Liver (tissue), 8 donors: ENCODE measurements at regions not wholly inside any gene's neighbourhood (a gene's known extent, or its start where the extent isn't known, plus 50 kb on each side); places are given as distances from the start of the nearest gene placed in this dataset.

Experiments
- DNase-seq: peaks from one replicate; pipeline ENCODE4 v3.0.0-alpha.2; 2017; ENCODE audit warnings: low spot score
- H3K27ac ChIP-seq, 2 donors: one replicate each; pipeline ENCODE4 v1.7.0; 2013; ENCODE audit warnings: inconsistent platforms in 2 of 2, low read length in 2 of 2, control low read depth in 1 of 2, low read depth in 1 of 2, mild to moderate bottlenecking in 1 of 2
- H3K27me3 ChIP-seq, 4 donors: one replicate each; pipeline versions ENCODE4 v1.6.1 to v1.7.0; 2013; ENCODE audit warnings: low read length in 3 of 4, inconsistent platforms in 1 of 4, mild to moderate bottlenecking in 1 of 4, moderate library complexity in 1 of 4; ENCODE audit not compliant: control insufficient read depth in 4 of 4, insufficient read depth in 4 of 4
- H3K36me3 ChIP-seq, 4 donors: one replicate each; pipeline versions ENCODE4 v1.6.1 to v1.7.0; 2013; ENCODE audit warnings: low read length in 3 of 4, mild to moderate bottlenecking in 3 of 4, low read depth in 1 of 4, moderate library complexity in 1 of 4; ENCODE audit not compliant: control insufficient read depth in 4 of 4, insufficient read depth in 3 of 4
- H3K4me1 ChIP-seq, 4 donors: one replicate each; pipeline versions ENCODE4 v1.6.1 to v1.7.0; 2013; ENCODE audit warnings: low read length in 3 of 4, mild to moderate bottlenecking in 3 of 4, moderate library complexity in 1 of 4; ENCODE audit not compliant: control insufficient read depth in 4 of 4, insufficient read depth in 4 of 4
- H3K4me3 ChIP-seq, 3 donors: one replicate each; pipeline versions ENCODE4 v1.6.1 to v1.7.0; 2013; ENCODE audit warnings: low read length in 3 of 3, control low read depth in 1 of 3, low read depth in 1 of 3, mild to moderate bottlenecking in 1 of 3
- H3K9ac ChIP-seq, 2 donors: one replicate each; pipeline ENCODE4 v1.7.0; 2013; ENCODE audit warnings: low read length in 2 of 2, mild to moderate bottlenecking in 2 of 2, moderate library complexity in 2 of 2, control low read depth in 1 of 2, low read depth in 1 of 2
- H3K9me3 ChIP-seq, 4 donors: one replicate each; pipeline versions ENCODE4 v1.6.1 to v1.7.0; 2013; ENCODE audit warnings: low read length in 3 of 4; ENCODE audit not compliant: control insufficient read depth in 4 of 4
- ATF3 ChIP-seq: IDR thresholded peaks from 2 replicates; pipeline ENCODE4 v1.6.1; 2016; ENCODE audit warnings: antibody characterized with exemption
- CTCF ChIP-seq: fragments of 150-350 bp; IDR thresholded peaks from 2 replicates; pipeline ENCODE4 v1.5.1; 2017; ENCODE audit warnings: improper control_type of control experiment, low read depth, low read length; ENCODE audit not compliant: missing input control
- EGR1 ChIP-seq, 2 donors: IDR thresholded peaks; 2 replicates each; pipeline ENCODE4 v1.6.1; 2016 to 2018; ENCODE audit warnings: antibody characterized with exemption in 2 of 2, low read depth in 2 of 2
- FOXA1 ChIP-seq: IDR thresholded peaks from 2 replicates; pipeline ENCODE4 v1.6.1; 2016; ENCODE audit warnings: antibody characterized with exemption
- FOXA2 ChIP-seq: IDR thresholded peaks from 2 replicates; pipeline ENCODE4 v1.6.1; 2016; ENCODE audit warnings: antibody characterized with exemption
- GABPA ChIP-seq, 2 donors: IDR thresholded peaks in 1 of 2; conservative IDR thresholded peaks in 1 of 2; 2 replicates each; pipeline ENCODE4 v1.6.1; 2016; ENCODE audit warnings: antibody characterized with exemption in 2 of 2, mild to moderate bottlenecking in 1 of 2, moderate library complexity in 1 of 2
- HNF4A ChIP-seq, 2 donors: conservative IDR thresholded peaks; 2 replicates each; pipeline ENCODE4 v1.6.1; 2016; ENCODE audit warnings: antibody characterized with exemption in 2 of 2, mild to moderate bottlenecking in 2 of 2
- HNF4G ChIP-seq: IDR thresholded peaks from 2 replicates; pipeline ENCODE4 v1.6.1; 2016; ENCODE audit warnings: antibody characterized with exemption
- JUND ChIP-seq, 2 donors: IDR thresholded peaks; 2 replicates each; pipeline ENCODE4 v1.6.1; 2016; ENCODE audit warnings: antibody characterized with exemption in 2 of 2
- NR2F2 ChIP-seq: IDR thresholded peaks from 2 replicates; pipeline ENCODE4 v1.6.1; 2016; ENCODE audit warnings: antibody characterized with exemption
- RAD21 ChIP-seq, 2 donors: IDR thresholded peaks; 2 replicates each; pipeline ENCODE4 v1.6.1; 2016; ENCODE audit warnings: antibody characterized with exemption in 2 of 2, mild to moderate bottlenecking in 2 of 2
- REST ChIP-seq: IDR thresholded peaks from 2 replicates; pipeline ENCODE4 v1.6.1; 2016; ENCODE audit warnings: antibody characterized with exemption, mild to moderate bottlenecking
- RXRA ChIP-seq, 2 donors: IDR thresholded peaks; 2 replicates each; pipeline ENCODE4 v1.6.1; 2017 to 2018; ENCODE audit warnings: antibody characterized with exemption in 2 of 2, mild to moderate bottlenecking in 1 of 2
- SP1 ChIP-seq: IDR thresholded peaks from 2 replicates; pipeline ENCODE4 v1.6.1; 2018; ENCODE audit warnings: antibody characterized with exemption, mild to moderate bottlenecking
- TAF1 ChIP-seq: conservative IDR thresholded peaks from 2 replicates; pipeline ENCODE4 v1.6.1; 2016; ENCODE audit warnings: antibody characterized with exemption, mild to moderate bottlenecking
- YY1 ChIP-seq: IDR thresholded peaks from 2 replicates; pipeline ENCODE4 v1.6.1; 2016; ENCODE audit warnings: antibody characterized with exemption, mild to moderate bottlenecking
- WGBS: extraction: QIAGEN DNeasy Blood & Tissue Kit; methylation state at CpG from one replicate; pipeline ENCODE4 v1.1.7; 2013; 5-methylcytosine and 5-hydroxymethylcytosine counted together
- TF ChIP-seq, protein P1 (sequence below): IDR thresholded peaks from 2 replicates; pipeline ENCODE4 v1.6.1; 2016; ENCODE audit warnings: antibody characterized with exemption
- TF ChIP-seq, protein P2 (sequence below): IDR thresholded peaks from 2 replicates; pipeline ENCODE4 v1.6.1; 2016; ENCODE audit warnings: antibody characterized with exemption
- donor health status: healthy.
- donor health status: healthy.
- donor health status: healthy.
- donor health status: healthy.
- donor health status: healthy.

DNA sequence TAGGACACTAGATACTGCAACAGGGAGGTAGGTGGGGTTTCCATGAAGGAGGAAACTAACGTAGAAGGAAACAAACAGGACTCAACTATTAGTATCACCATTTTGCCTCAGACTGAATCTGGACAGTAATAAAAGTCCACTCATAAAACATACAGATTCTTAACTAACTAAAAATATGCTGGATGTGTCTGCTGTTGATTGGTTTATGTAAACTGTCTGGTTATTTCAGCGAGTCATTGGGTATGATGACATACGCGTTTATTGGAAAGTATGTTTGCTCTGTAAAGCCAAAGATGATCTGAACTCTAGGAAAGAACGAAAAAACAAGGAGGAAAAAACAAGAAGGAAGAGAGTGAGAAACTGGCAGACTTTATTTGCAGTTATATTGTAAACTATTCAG, 1816.1 kb upstream of the LRRTM1 start:
- 72% methylated on average over 5 of the region's 5 CpGs for WGBS
- no peaks in the 10 kb centered on the region for H3K9me3 ChIP-seq
- no peaks in the 10 kb centered on the region for H3K4me1 ChIP-seq
- no peak for TF ChIP-seq YY1
- TF ChIP-seq, protein P1, sequence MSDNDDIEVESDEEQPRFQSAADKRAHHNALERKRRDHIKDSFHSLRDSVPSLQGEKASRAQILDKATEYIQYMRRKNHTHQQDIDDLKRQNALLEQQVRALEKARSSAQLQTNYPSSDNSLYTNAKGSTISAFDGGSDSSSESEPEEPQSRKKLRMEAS, result no peak
- TF ChIP-seq NR2F2, result no peak
- TF ChIP-seq EGR1 (IDR thresholded peaks at IDR 0.05; ENCODE audit: low read depth in 2 of 2), result no peak
- TF ChIP-seq TAF1, result no peak
- no peak for TF ChIP-seq JUND (IDR thresholded peaks at IDR 0.05)
- TF ChIP-seq, protein P2, sequence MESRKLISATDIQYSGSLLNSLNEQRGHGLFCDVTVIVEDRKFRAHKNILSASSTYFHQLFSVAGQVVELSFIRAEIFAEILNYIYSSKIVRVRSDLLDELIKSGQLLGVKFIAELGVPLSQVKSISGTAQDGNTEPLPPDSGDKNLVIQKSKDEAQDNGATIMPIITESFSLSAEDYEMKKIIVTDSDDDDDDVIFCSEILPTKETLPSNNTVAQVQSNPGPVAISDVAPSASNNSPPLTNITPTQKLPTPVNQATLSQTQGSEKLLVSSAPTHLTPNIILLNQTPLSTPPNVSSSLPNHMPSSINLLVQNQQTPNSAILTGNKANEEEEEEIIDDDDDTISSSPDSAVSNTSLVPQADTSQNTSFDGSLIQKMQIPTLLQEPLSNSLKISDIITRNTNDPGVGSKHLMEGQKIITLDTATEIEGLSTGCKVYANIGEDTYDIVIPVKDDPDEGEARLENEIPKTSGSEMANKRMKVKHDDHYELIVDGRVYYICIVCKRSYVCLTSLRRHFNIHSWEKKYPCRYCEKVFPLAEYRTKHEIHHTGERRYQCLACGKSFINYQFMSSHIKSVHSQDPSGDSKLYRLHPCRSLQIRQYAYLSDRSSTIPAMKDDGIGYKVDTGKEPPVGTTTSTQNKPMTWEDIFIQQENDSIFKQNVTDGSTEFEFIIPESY, result no peak
- no peak for TF ChIP-seq ATF3
- no peak for TF ChIP-seq HNF4A (conservative IDR thresholded peaks at IDR 0.05)
- H3K36me3 ChIP-seq, result no peaks in the 10 kb centered on the region
- H3K27me3 ChIP-seq, result no peaks in the 10 kb centered on the region
- H3K9ac ChIP-seq, result no peak overlapping the region
- H3K27ac ChIP-seq, result no peak overlapping the region
- no peak overlapping the region for H3K4me3 ChIP-seq
- no peak for DNase-seq

GRCh38 chr2:82120115-82120514, 1815.6 kb upstream of the LRRTM1 start:
- no peak overlapping the region for H3K9ac ChIP-seq
- H3K4me3 ChIP-seq, result no peak overlapping the region
- H3K27me3 ChIP-seq, result no peaks in the 10 kb centered on the region
- DNase-seq, result no peak
- TF ChIP-seq JUND (IDR thresholded peaks at IDR 0.05) (no peak), RAD21 (IDR thresholded peaks at IDR 0.05) (no peak), FOXA1 (no peak), GABPA (IDR thresholded peaks at IDR 0.05 in 1 of 2, conservative IDR thresholded peaks at IDR 0.05 in 1 of 2) (no peak), REST (no peak), SP1 (no peak), NR2F2 (no peak), HNF4G (no peak), TAF1 (no peak), FOXA2 (no peak), YY1 (no peak), EGR1 (IDR thresholded peaks at IDR 0.05; ENCODE audit: low read depth in 2 of 2) (no peak), ATF3 (no peak), RXRA (IDR thresholded peaks at IDR 0.05) (no peak), HNF4A (conservative IDR thresholded peaks at IDR 0.05) (no peak), CTCF (no peak)
- TF ChIP-seq, protein P2, result no peak
- TF ChIP-seq, protein P1, result no peak
- H3K4me1 ChIP-seq, result no peaks in the 10 kb centered on the region
- H3K27ac ChIP-seq, result no peak overlapping the region
- H3K9me3 ChIP-seq, result no peaks in the 10 kb centered on the region
- no peaks in the 10 kb centered on the region for H3K36me3 ChIP-seq
- WGBS, result 35% methylated on average over 2 of the region's 2 CpGs
